ENCODE measurements at regions not wholly inside any gene's neighbourhood (a gene's known extent, or its start where the extent isn't known, plus 50 kb on each side); places are given as distances from the start of the nearest gene placed in this dataset.

GRCh38 chr1:82646888-82647287, 846.2 kb downstream of the ADGRL2 start:
- peak overlapping the region; percentile 86 for H2AFZ ChIP-seq (ENCODE audit: low read length, unreplicated experiment)
- H3K27ac ChIP-seq (ENCODE audit: low read depth, low read length): no peak overlapping the region
- H3K79me2 ChIP-seq (ENCODE audit: control insufficient read depth, insufficient read depth, low read length, unreplicated experiment): no peaks in the 10 kb centered on the region
- H3K27me3 ChIP-seq (ENCODE audit: insufficient read depth, low read length): no peaks in the 10 kb centered on the region
- no peaks in the 10 kb centered on the region for H3K36me3 ChIP-seq (ENCODE audit: insufficient read depth, low read length)
- H3K4me3 ChIP-seq (ENCODE audit: low read depth, low read length): peak overlapping the region; percentile 24; the same call in 1 of the 2 replicates
- H3K4me1 ChIP-seq (ENCODE audit: control insufficient read depth, insufficient read depth, low read length, unreplicated experiment): no peaks in the 10 kb centered on the region

GRCh38 chr1:82646336-82646735, 845.6 kb downstream of the ADGRL2 start:
- H3K27me3 ChIP-seq (ENCODE audit: insufficient read depth, low read length): no peaks in the 10 kb centered on the region
- H3K4me3 ChIP-seq (ENCODE audit: low read depth, low read length): peak overlapping the region; percentile 24; the same call in 1 of the 2 replicates
- peak overlapping the region; percentile 86 for H2AFZ ChIP-seq (ENCODE audit: low read length, unreplicated experiment)
- H3K27ac ChIP-seq (ENCODE audit: low read depth, low read length): no peak overlapping the region
- H3K4me1 ChIP-seq (ENCODE audit: control insufficient read depth, insufficient read depth, low read length, unreplicated experiment): no peaks in the 10 kb centered on the region
- H3K36me3 ChIP-seq (ENCODE audit: insufficient read depth, low read length): no peaks in the 10 kb centered on the region
- no peaks in the 10 kb centered on the region for H3K79me2 ChIP-seq (ENCODE audit: control insufficient read depth, insufficient read depth, low read length, unreplicated experiment)

GRCh38 chr1:82644186-82644915, 843.6 kb downstream of the ADGRL2 start:
- no peaks in the 10 kb centered on the region for H3K4me1 ChIP-seq (ENCODE audit: control insufficient read depth, insufficient read depth, low read length, unreplicated experiment)
- H3K27me3 ChIP-seq (ENCODE audit: insufficient read depth, low read length): no peaks in the 10 kb centered on the region
- no peaks in the 10 kb centered on the region for H3K79me2 ChIP-seq (ENCODE audit: control insufficient read depth, insufficient read depth, low read length, unreplicated experiment)
- H2AFZ ChIP-seq (ENCODE audit: low read length, unreplicated experiment): no peak overlapping the region
- H3K36me3 ChIP-seq (ENCODE audit: insufficient read depth, low read length): no peaks in the 10 kb centered on the region
- no peak overlapping the region for H3K27ac ChIP-seq (ENCODE audit: low read depth, low read length)
- no peak overlapping the region for H3K4me3 ChIP-seq (ENCODE audit: low read depth, low read length)

- no peak overlapping the region for H2AFZ ChIP-seq (ENCODE audit: low read length, unreplicated experiment)
- no peak overlapping the region for H3K27ac ChIP-seq (ENCODE audit: low read depth, low read length)
- no peaks in the 10 kb centered on the region for H3K79me2 ChIP-seq (ENCODE audit: control insufficient read depth, insufficient read depth, low read length, unreplicated experiment)
- H3K4me3 ChIP-seq (ENCODE audit: low read depth, low read length): no peak overlapping the region
- no peaks in the 10 kb centered on the region for H3K27me3 ChIP-seq (ENCODE audit: insufficient read depth, low read length)
- no peaks in the 10 kb centered on the region for H3K4me1 ChIP-seq (ENCODE audit: control insufficient read depth, insufficient read depth, low read length, unreplicated experiment)
- H3K36me3 ChIP-seq (ENCODE audit: insufficient read depth, low read length): no peaks in the 10 kb centered on the region
These were observed 839.6 kb downstream of the ADGRL2 start for GRCh38 chr1:82640352-82640751.

- Histone ChIP-seq H3K4me1 (ENCODE audit: control insufficient read depth, insufficient read depth, low read length, unreplicated experiment) (peaks cover 6% of the 10 kb centered on the region), H3K27ac (ENCODE audit: low read depth, low read length) (no peak overlapping the region), H3K27me3 (ENCODE audit: insufficient read depth, low read length) (no peaks in the 10 kb centered on the region), H3K79me2 (ENCODE audit: control insufficient read depth, insufficient read depth, low read length, unreplicated experiment) (no peaks in the 10 kb centered on the region), H3K4me3 (ENCODE audit: low read depth, low read length) (no peak overlapping the region), H2AFZ (ENCODE audit: low read length, unreplicated experiment) (no peak overlapping the region), H3K36me3 (ENCODE audit: insufficient read depth, low read length) (no peaks in the 10 kb centered on the region)
These were observed 833.5 kb downstream of the ADGRL2 start for GRCh38 chr1:82634266-82634665.

- H3K4me3 ChIP-seq (ENCODE audit: low read depth, low read length): no peak overlapping the region
- peaks cover 6% of the 10 kb centered on the region for H3K4me1 ChIP-seq (ENCODE audit: control insufficient read depth, insufficient read depth, low read length, unreplicated experiment)
- no peaks in the 10 kb centered on the region for H3K27me3 ChIP-seq (ENCODE audit: insufficient read depth, low read length)
- H3K27ac ChIP-seq (ENCODE audit: low read depth, low read length): no peak overlapping the region
- H2AFZ ChIP-seq (ENCODE audit: low read length, unreplicated experiment): no peak overlapping the region
- H3K36me3 ChIP-seq (ENCODE audit: insufficient read depth, low read length): no peaks in the 10 kb centered on the region
- no peaks in the 10 kb centered on the region for H3K79me2 ChIP-seq (ENCODE audit: control insufficient read depth, insufficient read depth, low read length, unreplicated experiment)
These were observed 831.4 kb downstream of the ADGRL2 start for GRCh38 chr1:82632155-82632554.

GRCh38 chr1:82628887-82629286, 828.2 kb downstream of the ADGRL2 start:
- Histone ChIP-seq H3K4me3 (ENCODE audit: low read depth, low read length) (no peak overlapping the region), H2AFZ (ENCODE audit: low read length, unreplicated experiment) (no peak overlapping the region), H3K4me1 (ENCODE audit: control insufficient read depth, insufficient read depth, low read length, unreplicated experiment) (peaks cover 6% of the 10 kb centered on the region), H3K27me3 (ENCODE audit: insufficient read depth, low read length) (no peaks in the 10 kb centered on the region), H3K27ac (ENCODE audit: low read depth, low read length) (no peak overlapping the region), H3K79me2 (ENCODE audit: control insufficient read depth, insufficient read depth, low read length, unreplicated experiment) (no peaks in the 10 kb centered on the region), H3K36me3 (ENCODE audit: insufficient read depth, low read length) (no peaks in the 10 kb centered on the region)

GRCh38 chr1:82625537-82625936, 824.8 kb downstream of the ADGRL2 start:
- no peak overlapping the region for H3K4me3 ChIP-seq (ENCODE audit: low read depth, low read length)
- H3K27ac ChIP-seq (ENCODE audit: low read depth, low read length): no peak overlapping the region
- H3K79me2 ChIP-seq (ENCODE audit: control insufficient read depth, insufficient read depth, low read length, unreplicated experiment): no peaks in the 10 kb centered on the region
- H3K4me1 ChIP-seq (ENCODE audit: control insufficient read depth, insufficient read depth, low read length, unreplicated experiment): no peaks in the 10 kb centered on the region
- H2AFZ ChIP-seq (ENCODE audit: low read length, unreplicated experiment): no peak overlapping the region
- H3K27me3 ChIP-seq (ENCODE audit: insufficient read depth, low read length): no peaks in the 10 kb centered on the region
- no peaks in the 10 kb centered on the region for H3K36me3 ChIP-seq (ENCODE audit: insufficient read depth, low read length)

GRCh38 chr1:82621076-82621475, 820.3 kb downstream of the ADGRL2 start:
- Histone ChIP-seq H3K4me1 (ENCODE audit: control insufficient read depth, insufficient read depth, low read length, unreplicated experiment) (no peaks in the 10 kb centered on the region), H3K27ac (ENCODE audit: low read depth, low read length) (no peak overlapping the region), H3K36me3 (ENCODE audit: insufficient read depth, low read length) (no peaks in the 10 kb centered on the region), H2AFZ (ENCODE audit: low read length, unreplicated experiment) (no peak overlapping the region), H3K79me2 (ENCODE audit: control insufficient read depth, insufficient read depth, low read length, unreplicated experiment) (no peaks in the 10 kb centered on the region), H3K27me3 (ENCODE audit: insufficient read depth, low read length) (no peaks in the 10 kb centered on the region), H3K4me3 (ENCODE audit: low read depth, low read length) (no peak overlapping the region)

GRCh38 chr1:82614090-82614489, 813.4 kb downstream of the ADGRL2 start:
- no peak overlapping the region for H2AFZ ChIP-seq (ENCODE audit: low read length, unreplicated experiment)
- H3K4me1 ChIP-seq (ENCODE audit: control insufficient read depth, insufficient read depth, low read length, unreplicated experiment): no peaks in the 10 kb centered on the region
- no peaks in the 10 kb centered on the region for H3K79me2 ChIP-seq (ENCODE audit: control insufficient read depth, insufficient read depth, low read length, unreplicated experiment)
- no peak overlapping the region for H3K4me3 ChIP-seq (ENCODE audit: low read depth, low read length)
- no peaks in the 10 kb centered on the region for H3K36me3 ChIP-seq (ENCODE audit: insufficient read depth, low read length)
- H3K27me3 ChIP-seq (ENCODE audit: insufficient read depth, low read length): no peaks in the 10 kb centered on the region
- no peak overlapping the region for H3K27ac ChIP-seq (ENCODE audit: low read depth, low read length)

GRCh38 chr1:82612986-82613385, 812.3 kb downstream of the ADGRL2 start:
- no peak overlapping the region for H3K4me3 ChIP-seq (ENCODE audit: low read depth, low read length)
- H2AFZ ChIP-seq (ENCODE audit: low read length, unreplicated experiment): no peak overlapping the region
- no peaks in the 10 kb centered on the region for H3K4me1 ChIP-seq (ENCODE audit: control insufficient read depth, insufficient read depth, low read length, unreplicated experiment)
- no peaks in the 10 kb centered on the region for H3K27me3 ChIP-seq (ENCODE audit: insufficient read depth, low read length)
- no peaks in the 10 kb centered on the region for H3K36me3 ChIP-seq (ENCODE audit: insufficient read depth, low read length)
- H3K27ac ChIP-seq (ENCODE audit: low read depth, low read length): no peak overlapping the region
- no peaks in the 10 kb centered on the region for H3K79me2 ChIP-seq (ENCODE audit: control insufficient read depth, insufficient read depth, low read length, unreplicated experiment)

Measured in ACC112 (cell line).